HCT116 (cell line): ENCODE measurements at regions not wholly inside any gene's neighbourhood (a gene's known extent, or its start where the extent isn't known, plus 50 kb on each side); places are given as distances from the start of the nearest gene placed in this dataset.

ENCODE experiments used
- ELF1 ChIP-seq: IDR thresholded peaks from 2 replicates; pipeline ENCODE4 v1.6.1; 2012; ENCODE audit warnings: low read depth, borderline replicate concordance
- EZH2 ChIP-seq: fragments of 200-600 bp; sonication (generic); IDR thresholded peaks from 2 replicates; pipeline ENCODE4 v1.6.1; 2017; ENCODE audit warnings: antibody characterized with exemption, mixed run types
- EZH2phosphoT487 ChIP-seq: fragments of 200-600 bp; IDR thresholded peaks from 2 replicates; pipeline ENCODE4 v1.6.1; 2018; ENCODE audit warnings: antibody characterized with exemption, borderline replicate concordance
- POLR2A ChIP-seq: IDR thresholded peaks from 2 replicates; pipeline ENCODE4 v1.7.0; 2011; ENCODE audit warnings: borderline replicate concordance; ENCODE audit not compliant: insufficient read depth, insufficient read length; ENCODE audit errors: extremely low read depth
- POLR2AphosphoS5 ChIP-seq: IDR thresholded peaks from 2 replicates; pipeline ENCODE4 v1.6.1; 2011; ENCODE audit warnings: mild to moderate bottlenecking, low read depth, low read length, moderate library complexity
- RAD21 ChIP-seq: IDR thresholded peaks from 2 replicates; pipeline ENCODE4 v1.6.1; 2012; ENCODE audit warnings: low read depth, mild to moderate bottlenecking
- SIN3A ChIP-seq: IDR thresholded peaks from 2 replicates; pipeline ENCODE4 v1.6.1; 2012; ENCODE audit warnings: low read depth
- SP1 ChIP-seq: IDR thresholded peaks from 2 replicates; pipeline ENCODE4 v1.6.1; 2012; ENCODE audit warnings: low read depth
- SRF ChIP-seq: IDR thresholded peaks from 2 replicates; pipeline ENCODE4 v1.6.1; 2012; ENCODE audit warnings: low read depth
- ZFX ChIP-seq: fragments of 450-650 bp; IDR thresholded peaks from 2 replicates; pipeline ENCODE4 v1.6.1; 2017
- ZNF274 ChIP-seq: fragments of 200-500 bp; sonication (Bioruptor generic); IDR thresholded peaks from 2 replicates; pipeline ENCODE4 v1.6.1; 2014; ENCODE audit warnings: mild to moderate bottlenecking, low read depth, low read length, inconsistent platforms
- TF ChIP-seq, protein P1 (sequence below), 3 experiments: fragments of 200-600 bp in 1 of 3; sonication (generic) in 1 of 3; IDR thresholded peaks in 2 of 3; conservative IDR thresholded peaks in 1 of 3; 2 replicates each; pipeline ENCODE4 v1.5.1; 2012 to 2017; ENCODE audit warnings: low read depth in 2 of 3, low read length in 2 of 3, antibody characterized with exemption in 1 of 3, borderline replicate concordance in 1 of 3, control low read depth in 1 of 3, mild to moderate bottlenecking in 1 of 3, mixed read lengths in 1 of 3, mixed run types in 1 of 3, moderate library complexity in 1 of 3; ENCODE audit not compliant: insufficient read depth in 1 of 3
- TF ChIP-seq, protein P2 (sequence below): IDR thresholded peaks from 2 replicates; pipeline ENCODE4 v1.6.1; 2012; ENCODE audit warnings: low read depth
- TF ChIP-seq, protein P3 (sequence below): IDR thresholded peaks from 2 replicates; pipeline ENCODE4 v1.6.1; 2012

- TF ChIP-seq, protein P1, sequence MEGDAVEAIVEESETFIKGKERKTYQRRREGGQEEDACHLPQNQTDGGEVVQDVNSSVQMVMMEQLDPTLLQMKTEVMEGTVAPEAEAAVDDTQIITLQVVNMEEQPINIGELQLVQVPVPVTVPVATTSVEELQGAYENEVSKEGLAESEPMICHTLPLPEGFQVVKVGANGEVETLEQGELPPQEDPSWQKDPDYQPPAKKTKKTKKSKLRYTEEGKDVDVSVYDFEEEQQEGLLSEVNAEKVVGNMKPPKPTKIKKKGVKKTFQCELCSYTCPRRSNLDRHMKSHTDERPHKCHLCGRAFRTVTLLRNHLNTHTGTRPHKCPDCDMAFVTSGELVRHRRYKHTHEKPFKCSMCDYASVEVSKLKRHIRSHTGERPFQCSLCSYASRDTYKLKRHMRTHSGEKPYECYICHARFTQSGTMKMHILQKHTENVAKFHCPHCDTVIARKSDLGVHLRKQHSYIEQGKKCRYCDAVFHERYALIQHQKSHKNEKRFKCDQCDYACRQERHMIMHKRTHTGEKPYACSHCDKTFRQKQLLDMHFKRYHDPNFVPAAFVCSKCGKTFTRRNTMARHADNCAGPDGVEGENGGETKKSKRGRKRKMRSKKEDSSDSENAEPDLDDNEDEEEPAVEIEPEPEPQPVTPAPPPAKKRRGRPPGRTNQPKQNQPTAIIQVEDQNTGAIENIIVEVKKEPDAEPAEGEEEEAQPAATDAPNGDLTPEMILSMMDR (IDR thresholded peaks at IDR 0.05 in 2 of 3, conservative IDR thresholded peaks at IDR 0.05 in 1 of 3; ENCODE audit: borderline replicate concordance in 1 of 3, insufficient read depth in 1 of 3, low read depth in 2 of 3, low read length in 2 of 3) = peak; percentile 19 to 55 (median 42); a peak in 4 of 6 replicates
- TF ChIP-seq SIN3A = no peak
- no peak for TF ChIP-seq ELF1
- no peak for TF ChIP-seq SP1
- TF ChIP-seq POLR2A = no peak
- no peak for TF ChIP-seq POLR2AphosphoS5
- TF ChIP-seq EZH2 = no peak
- TF ChIP-seq, protein P2, sequence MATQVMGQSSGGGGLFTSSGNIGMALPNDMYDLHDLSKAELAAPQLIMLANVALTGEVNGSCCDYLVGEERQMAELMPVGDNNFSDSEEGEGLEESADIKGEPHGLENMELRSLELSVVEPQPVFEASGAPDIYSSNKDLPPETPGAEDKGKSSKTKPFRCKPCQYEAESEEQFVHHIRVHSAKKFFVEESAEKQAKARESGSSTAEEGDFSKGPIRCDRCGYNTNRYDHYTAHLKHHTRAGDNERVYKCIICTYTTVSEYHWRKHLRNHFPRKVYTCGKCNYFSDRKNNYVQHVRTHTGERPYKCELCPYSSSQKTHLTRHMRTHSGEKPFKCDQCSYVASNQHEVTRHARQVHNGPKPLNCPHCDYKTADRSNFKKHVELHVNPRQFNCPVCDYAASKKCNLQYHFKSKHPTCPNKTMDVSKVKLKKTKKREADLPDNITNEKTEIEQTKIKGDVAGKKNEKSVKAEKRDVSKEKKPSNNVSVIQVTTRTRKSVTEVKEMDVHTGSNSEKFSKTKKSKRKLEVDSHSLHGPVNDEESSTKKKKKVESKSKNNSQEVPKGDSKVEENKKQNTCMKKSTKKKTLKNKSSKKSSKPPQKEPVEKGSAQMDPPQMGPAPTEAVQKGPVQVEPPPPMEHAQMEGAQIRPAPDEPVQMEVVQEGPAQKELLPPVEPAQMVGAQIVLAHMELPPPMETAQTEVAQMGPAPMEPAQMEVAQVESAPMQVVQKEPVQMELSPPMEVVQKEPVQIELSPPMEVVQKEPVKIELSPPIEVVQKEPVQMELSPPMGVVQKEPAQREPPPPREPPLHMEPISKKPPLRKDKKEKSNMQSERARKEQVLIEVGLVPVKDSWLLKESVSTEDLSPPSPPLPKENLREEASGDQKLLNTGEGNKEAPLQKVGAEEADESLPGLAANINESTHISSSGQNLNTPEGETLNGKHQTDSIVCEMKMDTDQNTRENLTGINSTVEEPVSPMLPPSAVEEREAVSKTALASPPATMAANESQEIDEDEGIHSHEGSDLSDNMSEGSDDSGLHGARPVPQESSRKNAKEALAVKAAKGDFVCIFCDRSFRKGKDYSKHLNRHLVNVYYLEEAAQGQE = no peak
- TF ChIP-seq, protein P3, sequence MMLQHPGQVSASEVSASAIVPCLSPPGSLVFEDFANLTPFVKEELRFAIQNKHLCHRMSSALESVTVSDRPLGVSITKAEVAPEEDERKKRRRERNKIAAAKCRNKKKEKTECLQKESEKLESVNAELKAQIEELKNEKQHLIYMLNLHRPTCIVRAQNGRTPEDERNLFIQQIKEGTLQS = no peak
- peak; percentile 32 for TF ChIP-seq RAD21
- TF ChIP-seq ZNF274 = no peak
- TF ChIP-seq SRF = no peak
- no peak for TF ChIP-seq ZFX
- TF ChIP-seq EZH2phosphoT487 = no peak
Measured at GRCh38 chr22:22380098-22381030, 128.2 kb downstream of the ZNF280B start.
